Iris pigment epithelial cell (primary cell): ENCODE measurements at regions not wholly inside any gene's neighbourhood (a gene's known extent, or its start where the extent isn't known, plus 50 kb on each side); places are given as distances from the start of the nearest gene placed in this dataset.

ENCODE experiments used
- DNase-seq: peaks from one replicate; pipeline ENCODE4 v3.0.0-alpha.2; 2011; ENCODE audit warnings: low read depth

DNA sequence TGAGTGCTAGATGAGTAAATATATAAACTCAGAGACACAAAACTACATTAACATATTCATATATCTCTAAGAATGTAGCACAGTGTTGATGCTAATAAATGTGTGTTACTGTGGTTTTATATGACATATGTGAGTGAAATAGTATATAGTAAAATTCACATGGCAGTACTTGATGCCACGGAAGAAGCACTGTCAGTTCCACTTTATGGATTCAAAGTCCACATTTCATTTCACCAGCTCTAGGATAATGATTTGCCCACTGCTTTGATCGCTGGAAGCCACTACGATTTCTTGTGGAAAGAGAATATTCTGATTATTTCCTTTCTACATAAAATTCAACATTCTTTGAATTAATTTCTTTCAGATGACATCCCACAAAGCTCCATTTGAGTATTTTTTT, 181.2 kb downstream of the GBA3 start:
- DNase-seq: no peak

DNA sequence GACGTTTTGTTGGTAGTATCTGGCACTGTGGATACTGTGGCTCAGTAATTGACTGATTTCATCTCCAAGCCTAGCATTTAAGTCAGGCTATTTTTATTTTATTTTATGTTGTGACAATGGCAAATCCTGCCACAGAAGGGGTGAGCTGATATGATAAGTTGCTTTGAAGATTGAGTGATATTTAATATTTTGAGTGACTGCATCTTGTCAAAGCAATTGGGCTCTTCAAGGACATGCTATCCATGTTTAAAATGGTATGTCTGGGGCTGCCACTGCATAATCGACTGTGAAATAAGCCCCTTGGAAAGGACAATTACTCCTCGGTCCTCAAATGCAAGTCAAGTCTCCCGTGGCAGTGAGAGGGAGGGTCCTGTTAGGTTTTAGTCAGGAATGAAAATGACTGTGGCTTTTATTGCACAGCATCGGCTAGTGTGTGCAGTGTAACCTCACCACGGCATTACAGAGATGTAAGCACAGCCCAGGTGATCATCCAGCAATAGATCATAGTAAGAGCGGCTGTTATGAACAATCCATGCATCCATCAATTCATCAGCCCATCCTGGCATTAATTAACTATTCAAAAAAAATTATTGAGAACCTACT, 178.2 kb downstream of the GBA3 start:
- DNase-seq: no peak

DNA sequence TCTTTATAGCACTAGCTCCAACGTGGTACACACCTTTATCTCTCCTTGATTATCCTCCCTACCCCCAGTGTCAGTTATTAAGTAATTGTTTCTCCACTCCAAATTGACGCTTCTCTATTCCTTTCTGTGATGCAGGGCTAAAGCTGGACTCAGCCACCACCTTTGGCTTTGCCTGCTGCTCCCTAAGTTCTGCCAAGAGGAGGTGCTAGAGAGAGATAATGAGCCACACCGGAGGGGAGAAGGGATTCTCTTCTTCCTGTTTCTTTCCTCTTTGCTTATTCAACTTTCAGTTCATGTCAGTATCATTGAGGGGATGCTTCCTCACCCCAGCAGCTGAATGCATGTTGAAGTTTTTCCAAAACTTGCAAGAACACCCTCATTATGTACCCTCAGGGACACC, 176.5 kb downstream of the GBA3 start:
- no peak for DNase-seq
